NCI-H524 treated with DMSO at 0.1 percent for 48 hours (cell line): ENCODE measurements at regions not wholly inside any gene's neighbourhood (a gene's known extent, or its start where the extent isn't known, plus 50 kb on each side); places are given as distances from the start of the nearest gene placed in this dataset.

Experiments used
- DNase-seq: peaks from one replicate; lab custom pipeline; 2025; lab: John Stamatoyannopoulos, UW

GRCh38 chr18:7349181-7349837, 118.4 kb downstream of the LRRC30 start:
- DNase-seq: no peak

GRCh38 chr18:7358989-7359726, 128.3 kb downstream of the LRRC30 start:
- DNase-seq: no peak

- no peak for DNase-seq
Measured at GRCh38 chr18:7360606-7361170, 129.8 kb downstream of the LRRC30 start.

GRCh38 chr18:7363338-7363737, 132.4 kb downstream of the LRRC30 start:
- DNase-seq: no peak

DNA sequence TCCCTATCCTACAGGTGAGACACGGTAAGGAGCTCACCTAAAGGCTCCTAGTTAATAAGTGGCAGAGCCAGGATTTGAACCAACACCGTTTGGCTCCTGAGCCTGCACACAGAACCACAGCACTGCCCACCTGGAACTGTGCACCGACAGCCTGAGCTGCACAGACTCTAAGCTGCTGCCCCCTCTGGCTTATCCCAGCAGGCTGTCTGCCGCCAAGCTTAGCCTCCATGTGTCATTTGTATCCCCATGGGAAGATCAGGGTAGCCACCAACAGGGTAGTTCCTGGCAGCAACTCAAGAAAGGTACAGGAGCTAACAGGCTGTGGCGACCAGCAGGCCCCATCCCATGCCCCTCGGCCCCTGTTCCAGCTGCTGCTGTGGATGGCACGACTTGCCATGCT, 135.7 kb downstream of the LRRC30 start:
- DNase-seq: peak; percentile 34

DNA sequence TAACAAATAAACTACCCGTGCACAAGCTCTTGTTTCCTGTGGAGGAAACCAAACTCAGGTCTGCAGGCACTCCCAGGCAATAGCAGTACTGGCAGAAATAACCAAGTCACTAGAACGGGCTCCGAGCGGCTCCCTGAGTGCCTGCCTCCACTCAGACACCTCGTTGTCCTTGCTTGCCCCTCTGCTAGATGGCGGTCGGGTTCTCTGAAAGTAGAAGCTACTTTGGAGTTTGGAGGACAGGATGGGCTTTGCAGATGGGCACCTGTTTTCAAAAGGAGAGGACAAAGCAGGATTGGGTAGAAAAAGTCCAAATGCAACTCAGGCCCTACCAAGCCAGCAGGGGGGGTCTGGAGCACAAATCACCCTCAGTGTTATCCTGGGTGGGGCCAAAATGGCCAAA, 136.4 kb downstream of the LRRC30 start:
- DNase-seq: no peak

- no peak for DNase-seq
Measured at GRCh38 chr18:7369006-7369405, 138.1 kb downstream of the LRRC30 start.

DNA sequence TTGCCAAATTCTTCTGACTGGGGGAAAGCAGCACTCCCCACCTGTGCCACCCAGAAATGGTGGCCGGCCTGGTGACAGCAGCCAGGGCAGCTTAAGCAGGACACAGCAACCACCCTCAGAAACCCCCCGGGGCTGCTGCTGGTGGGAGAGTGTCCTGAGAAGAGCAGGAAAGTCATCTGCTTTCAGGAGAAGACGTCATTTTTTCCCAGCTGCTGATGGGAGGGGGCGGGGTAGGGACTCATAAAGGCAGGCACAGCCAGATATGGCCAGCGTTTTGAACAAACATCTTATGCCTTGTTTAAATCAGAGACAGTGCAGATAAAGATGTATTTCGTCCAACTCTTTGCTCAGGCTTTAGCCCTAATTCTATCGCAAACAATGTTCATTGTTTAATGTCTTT, 139.5 kb downstream of the LRRC30 start:
- no peak for DNase-seq

- DNase-seq: no peak
Measured at GRCh38 chr18:7370802-7371201, 139.9 kb downstream of the LRRC30 start.

GRCh38 chr18:7373441-7373840, 142.6 kb downstream of the LRRC30 start:
- DNase-seq: no peak

- DNase-seq: no peak
Measured at GRCh38 chr18:7381307-7381706, 150.4 kb downstream of the LRRC30 start.

DNA sequence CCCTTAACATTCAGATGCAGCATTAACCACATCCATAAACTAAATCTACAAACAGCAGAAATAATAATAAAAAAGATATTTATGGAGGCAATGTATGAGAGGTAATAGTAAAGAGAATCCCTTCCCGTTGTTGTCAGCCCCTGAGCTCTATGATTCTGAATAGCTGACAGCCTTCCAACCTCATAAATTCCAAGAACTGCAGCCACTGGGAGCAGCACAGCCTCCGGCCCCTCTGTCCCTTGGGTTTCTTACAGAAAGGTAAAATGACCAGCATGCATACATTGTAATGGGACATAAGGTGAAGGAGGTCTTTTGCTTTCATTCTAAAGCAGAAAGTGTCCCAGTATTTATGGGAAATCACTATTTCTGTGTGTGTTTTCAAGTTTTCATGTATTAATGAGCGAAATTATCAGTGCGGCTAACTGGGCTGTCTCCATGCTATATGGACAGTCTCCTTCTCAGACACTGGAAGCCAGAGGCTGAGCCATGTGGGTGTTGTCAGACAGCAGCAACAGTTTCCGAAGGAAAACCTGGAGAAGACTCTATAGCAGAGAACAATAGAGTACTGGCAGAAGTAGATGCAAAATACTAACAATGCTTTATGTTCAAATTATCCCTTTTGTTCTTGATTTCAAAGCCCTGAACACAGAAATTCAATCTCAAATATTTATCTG, 151.6 kb downstream of the LRRC30 start:
- DNase-seq: no peak

- no peak for DNase-seq
Measured at GRCh38 chr18:7383002-7383980, 152.4 kb downstream of the LRRC30 start.

- DNase-seq: no peak
Measured at GRCh38 chr18:7388741-7389140, 157.9 kb downstream of the LRRC30 start.

DNA sequence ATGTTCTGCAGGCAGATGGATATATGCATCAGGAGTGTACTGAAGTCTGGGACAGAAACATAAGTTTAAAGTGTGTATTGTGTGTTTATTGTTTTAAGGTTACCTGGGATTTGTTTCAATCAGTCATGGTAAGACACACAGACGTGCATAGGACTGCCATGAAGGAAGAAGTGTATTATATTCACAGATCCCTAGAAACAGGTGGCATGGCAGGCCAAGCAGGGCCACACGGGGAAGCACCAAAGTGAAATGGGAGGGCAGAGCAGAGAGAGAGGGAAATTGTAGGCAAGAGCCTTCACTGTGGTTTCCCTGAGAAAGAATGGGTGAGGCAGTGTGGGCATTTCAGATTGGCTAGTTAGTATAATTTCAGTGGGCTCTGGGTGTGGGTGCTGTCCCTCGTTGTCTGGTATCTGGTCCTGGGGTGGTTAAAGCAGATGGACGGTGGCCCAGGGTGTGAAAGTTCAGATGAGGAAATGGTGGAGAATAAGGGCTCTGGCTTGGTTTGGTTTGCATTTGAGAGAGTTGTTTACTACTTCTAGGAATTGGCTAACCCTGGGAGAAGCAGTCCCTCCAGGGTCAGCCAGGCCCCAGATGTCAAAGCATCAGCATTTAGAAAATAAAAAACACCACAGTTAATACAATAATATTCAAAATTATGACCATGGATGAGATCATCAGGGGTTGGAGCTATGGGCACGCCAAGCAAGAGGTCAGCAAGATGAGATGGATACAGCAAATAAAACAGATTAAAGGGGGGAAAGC, 160.0 kb downstream of the LRRC30 start:
- no peak for DNase-seq

DNA sequence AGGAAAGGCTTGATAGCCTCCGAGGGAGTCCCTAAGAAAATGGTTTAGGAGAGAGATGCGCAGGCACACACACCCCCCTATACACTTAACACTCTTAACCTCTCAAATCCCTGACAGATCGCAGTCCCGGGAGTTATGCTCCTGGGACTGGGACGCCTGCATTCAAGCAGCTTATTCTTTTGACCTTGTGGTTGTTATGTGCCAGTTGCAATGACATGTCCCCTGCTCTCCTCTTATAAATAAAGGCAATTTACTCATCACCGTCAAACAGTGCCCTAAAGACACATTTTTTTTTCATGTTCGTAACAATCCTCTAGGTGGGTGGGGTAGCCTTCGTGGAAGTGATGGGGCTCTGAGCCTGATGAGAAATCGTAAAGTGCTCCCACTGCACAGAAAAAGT, 162.2 kb downstream of the LRRC30 start:
- no peak for DNase-seq

DNA sequence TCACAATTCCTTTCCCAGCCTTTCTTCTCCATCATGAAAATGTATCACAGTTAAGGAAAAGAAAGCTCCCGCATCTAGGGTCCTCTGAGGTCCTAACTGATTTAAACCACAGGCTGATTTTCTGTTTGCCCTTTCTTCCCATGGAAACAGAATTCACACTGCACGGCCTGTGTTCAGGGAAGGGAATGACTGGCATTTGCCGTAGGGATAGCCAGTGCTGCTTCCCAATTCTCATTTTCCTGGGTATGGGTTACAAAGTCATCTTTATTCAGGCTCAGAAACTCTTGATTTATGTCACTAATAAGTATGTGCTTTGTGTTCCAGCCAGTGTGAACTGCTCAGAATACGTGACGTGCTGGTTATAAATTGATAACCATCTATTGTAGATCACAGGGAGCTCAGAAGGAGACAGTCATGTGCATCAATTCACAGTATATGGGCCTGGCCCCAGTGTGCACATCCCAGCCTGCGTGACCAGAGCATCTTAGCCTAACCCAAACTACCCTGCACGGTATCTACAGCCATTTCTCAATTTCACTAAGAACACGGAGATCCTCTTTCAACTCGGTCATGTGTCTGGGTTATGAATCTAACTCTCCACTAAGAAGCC, 163.3 kb downstream of the LRRC30 start:
- DNase-seq: no peak

GRCh38 chr18:7395566-7395965, 164.7 kb downstream of the LRRC30 start:
- DNase-seq: no peak

DNA sequence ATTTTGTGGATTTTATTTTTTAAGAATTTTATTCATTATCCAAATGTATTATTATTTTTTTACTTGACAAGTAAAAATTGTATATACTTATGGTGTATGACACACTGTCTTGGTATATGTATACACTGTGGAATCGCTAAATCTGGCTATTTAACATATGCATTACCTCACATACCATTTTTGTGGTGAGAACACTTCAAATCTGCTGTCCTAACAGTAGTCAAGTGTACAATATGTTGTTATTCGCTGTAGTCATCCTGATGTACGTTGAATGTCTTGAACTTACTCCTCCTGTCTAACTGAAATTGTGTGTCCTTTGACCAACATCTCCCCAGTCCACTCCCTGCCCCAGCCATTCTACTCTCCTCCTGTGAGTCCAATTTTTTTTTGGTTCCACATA, 153.2 kb upstream of the PTPRM start:
- DNase-seq: no peak

DNA sequence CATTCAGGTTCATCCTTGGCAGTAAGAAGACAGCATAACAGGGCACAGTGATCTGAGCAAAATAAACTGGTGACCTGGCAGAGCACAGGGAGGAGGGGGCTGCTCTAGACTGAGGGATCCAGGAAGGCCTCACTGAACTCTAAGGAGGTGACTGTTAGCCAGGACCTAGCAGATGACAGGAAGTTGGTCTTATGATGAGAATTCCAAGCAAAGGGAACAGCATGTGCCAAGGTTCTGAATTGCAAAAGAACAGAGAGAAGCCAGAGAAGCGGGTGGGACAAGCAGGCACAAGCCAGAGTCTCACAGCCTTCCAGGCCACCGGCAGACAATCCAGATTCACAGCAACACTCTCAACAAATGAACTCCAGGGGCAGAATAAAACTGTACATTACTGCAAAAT, 152.7 kb upstream of the PTPRM start:
- no peak for DNase-seq
